Hepatocyte (in vitro differentiated cells): ENCODE measurements at regions not wholly inside any gene's neighbourhood (a gene's known extent, or its start where the extent isn't known, plus 50 kb on each side); places are given as distances from the start of the nearest gene placed in this dataset.

Source experiments
- DNase-seq: peaks from one replicate; pipeline ENCODE4 v3.0.0-alpha.2; 2016; ENCODE audit warnings: low spot score
- H2AFZ ChIP-seq: fragments of 200-600 bp; sonication (generic); 2 replicates; pipeline ENCODE4 v1.6.0; 2016; ENCODE audit warnings: antibody characterized with exemption, mild to moderate bottlenecking
- H3K27ac ChIP-seq: fragments of 200-600 bp; sonication (generic); 2 replicates; pipeline ENCODE4 v1.5.1; 2016; ENCODE audit warnings: mild to moderate bottlenecking
- H3K27me3 ChIP-seq: fragments of 200-600 bp; sonication (generic); 2 replicates; pipeline ENCODE4 v1.6.1; 2016
- H3K36me3 ChIP-seq: fragments of 200-600 bp; sonication (generic); replicated peaks from 2 replicates; pipeline ENCODE4 v1.5.1; 2016; ENCODE audit warnings: low read depth; ENCODE audit not compliant: insufficient read depth
- H3K4me1 ChIP-seq: fragments of 200-600 bp; sonication (generic); 2 replicates; pipeline ENCODE4 v1.5.1; 2016; ENCODE audit warnings: mild to moderate bottlenecking, moderate library complexity; ENCODE audit not compliant: insufficient read depth
- H3K4me2 ChIP-seq: fragments of 200-600 bp; sonication (generic); 2 replicates; pipeline ENCODE4 v1.6.0; 2016
- H3K4me3 ChIP-seq: fragments of 200-600 bp; sonication (generic); 2 replicates; pipeline ENCODE4 v1.5.1; 2016; ENCODE audit warnings: mild to moderate bottlenecking
- H3K79me2 ChIP-seq: fragments of 200-600 bp; sonication (generic); 2 replicates; pipeline ENCODE4 v1.6.0; 2017; ENCODE audit warnings: mild to moderate bottlenecking
- H3K9me2 ChIP-seq: fragments of 200-600 bp; sonication (generic); replicated peaks from 2 replicates; pipeline ENCODE4 v1.6.0; 2017; ENCODE audit warnings: mild to moderate bottlenecking; ENCODE audit not compliant: insufficient read depth
- H3K9me3 ChIP-seq: fragments of 200-600 bp; sonication (generic); 2 replicates; pipeline ENCODE4 v1.5.1; 2016; ENCODE audit warnings: low read depth, mild to moderate bottlenecking
- H4K20me1 ChIP-seq: fragments of 200-600 bp; sonication (generic); 2 replicates; pipeline ENCODE4 v1.6.0; 2016; ENCODE audit warnings: mild to moderate bottlenecking; ENCODE audit not compliant: insufficient read depth, poor library complexity, severe bottlenecking
- EZH2 ChIP-seq: fragments of 200-600 bp; sonication (generic); IDR thresholded peaks from 2 replicates; pipeline ENCODE4 v1.6.1; 2016; ENCODE audit warnings: antibody characterized with exemption, mild to moderate bottlenecking, borderline replicate concordance
- EZH2phosphoT487 ChIP-seq: fragments of 200-600 bp; sonication (generic); IDR thresholded peaks from one replicate; pipeline ENCODE4 v1.6.1; 2018; ENCODE audit warnings: antibody characterized with exemption, mild to moderate bottlenecking, low read depth, moderate library complexity; ENCODE audit not compliant: unreplicated experiment, severe bottlenecking
- WGBS: methylation state at CpG from one replicate; pipeline ENCODE4 v1.1.6; 2016; ENCODE audit warnings: low lambda C conversion rate; ENCODE audit errors: missing lambda C conversion rate; 5-methylcytosine and 5-hydroxymethylcytosine counted together
- TF ChIP-seq, protein P1 (sequence below): fragments of 200-600 bp; sonication (generic); IDR thresholded peaks from 2 replicates; pipeline ENCODE4 v1.5.1; 2016; ENCODE audit warnings: antibody characterized with exemption, mild to moderate bottlenecking; ENCODE audit not compliant: poor library complexity

DNA sequence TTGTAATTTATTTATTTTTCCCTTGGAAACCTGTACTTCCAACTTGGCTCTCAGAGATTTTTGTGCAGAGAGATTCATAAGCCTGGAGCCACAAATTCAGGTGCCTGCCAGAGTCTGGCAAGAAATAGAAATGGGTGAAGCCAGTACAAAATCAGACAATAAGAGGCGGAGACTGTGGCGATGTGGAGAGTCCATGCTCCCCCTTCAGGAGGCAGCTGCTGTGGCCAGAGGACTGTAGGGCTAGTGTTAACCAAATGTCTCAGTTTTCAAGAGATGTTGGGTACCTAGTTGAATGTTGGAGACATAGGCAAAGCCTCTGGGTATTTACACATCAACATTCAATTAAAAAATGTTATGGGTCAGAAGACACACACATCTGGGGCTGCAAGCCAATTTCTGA, 208.6 kb downstream of the PSAT1 start:
- H3K4me3 ChIP-seq: no peak overlapping the region
- H4K20me1 ChIP-seq: no peaks in the 10 kb centered on the region
- no peaks in the 10 kb centered on the region for H3K27me3 ChIP-seq
- DNase-seq: no peak
- H3K4me1 ChIP-seq: no peaks in the 10 kb centered on the region
- no peaks in the 10 kb centered on the region for H3K9me3 ChIP-seq
- WGBS: 87% methylated on average over 2 of the region's 2 CpGs
- H3K9me2 ChIP-seq: no peaks in the 10 kb centered on the region
- H3K36me3 ChIP-seq: no peaks in the 10 kb centered on the region
- no peaks in the 10 kb centered on the region for H3K79me2 ChIP-seq
- H2AFZ ChIP-seq: no peak overlapping the region
- no peak overlapping the region for H3K4me2 ChIP-seq
- no peak for TF ChIP-seq EZH2
- TF ChIP-seq, protein P1, sequence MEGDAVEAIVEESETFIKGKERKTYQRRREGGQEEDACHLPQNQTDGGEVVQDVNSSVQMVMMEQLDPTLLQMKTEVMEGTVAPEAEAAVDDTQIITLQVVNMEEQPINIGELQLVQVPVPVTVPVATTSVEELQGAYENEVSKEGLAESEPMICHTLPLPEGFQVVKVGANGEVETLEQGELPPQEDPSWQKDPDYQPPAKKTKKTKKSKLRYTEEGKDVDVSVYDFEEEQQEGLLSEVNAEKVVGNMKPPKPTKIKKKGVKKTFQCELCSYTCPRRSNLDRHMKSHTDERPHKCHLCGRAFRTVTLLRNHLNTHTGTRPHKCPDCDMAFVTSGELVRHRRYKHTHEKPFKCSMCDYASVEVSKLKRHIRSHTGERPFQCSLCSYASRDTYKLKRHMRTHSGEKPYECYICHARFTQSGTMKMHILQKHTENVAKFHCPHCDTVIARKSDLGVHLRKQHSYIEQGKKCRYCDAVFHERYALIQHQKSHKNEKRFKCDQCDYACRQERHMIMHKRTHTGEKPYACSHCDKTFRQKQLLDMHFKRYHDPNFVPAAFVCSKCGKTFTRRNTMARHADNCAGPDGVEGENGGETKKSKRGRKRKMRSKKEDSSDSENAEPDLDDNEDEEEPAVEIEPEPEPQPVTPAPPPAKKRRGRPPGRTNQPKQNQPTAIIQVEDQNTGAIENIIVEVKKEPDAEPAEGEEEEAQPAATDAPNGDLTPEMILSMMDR: no peak
- no peak for TF ChIP-seq EZH2phosphoT487
- no peak overlapping the region for H3K27ac ChIP-seq

DNA sequence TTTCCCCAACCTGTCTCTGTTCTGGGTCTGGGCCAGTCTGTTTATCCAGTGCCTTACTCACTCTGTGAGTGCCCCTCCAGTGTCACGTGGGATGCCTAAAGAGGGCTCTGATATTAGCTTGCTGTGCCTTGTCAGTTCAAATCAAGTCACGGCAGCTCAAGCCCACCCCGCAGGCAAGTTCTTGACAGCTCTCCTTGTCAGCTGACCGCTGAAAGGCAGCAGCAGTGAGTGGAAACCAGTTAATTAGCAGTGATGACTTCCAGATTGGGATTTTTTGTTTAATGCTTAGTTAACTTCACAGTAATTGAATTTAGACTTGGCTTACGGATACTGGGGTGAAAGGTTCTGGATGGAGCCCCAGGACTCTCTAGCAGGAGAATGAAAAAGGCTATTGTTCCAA, 210.1 kb downstream of the PSAT1 start:
- Histone ChIP-seq H3K79me2 (no peaks in the 10 kb centered on the region), H3K36me3 (no peaks in the 10 kb centered on the region), H3K27ac (no peak overlapping the region), H3K4me1 (no peaks in the 10 kb centered on the region), H3K9me2 (no peaks in the 10 kb centered on the region), H3K27me3 (no peaks in the 10 kb centered on the region), H3K4me2 (no peak overlapping the region), H3K9me3 (no peaks in the 10 kb centered on the region), H2AFZ (no peak overlapping the region), H3K4me3 (no peak overlapping the region), H4K20me1 (no peaks in the 10 kb centered on the region)
- no peak for DNase-seq
- TF ChIP-seq EZH2 (no peak), EZH2phosphoT487 (no peak)
- TF ChIP-seq, protein P1: no peak
- 55% methylated on average over 5 of the region's 5 CpGs for WGBS

DNA sequence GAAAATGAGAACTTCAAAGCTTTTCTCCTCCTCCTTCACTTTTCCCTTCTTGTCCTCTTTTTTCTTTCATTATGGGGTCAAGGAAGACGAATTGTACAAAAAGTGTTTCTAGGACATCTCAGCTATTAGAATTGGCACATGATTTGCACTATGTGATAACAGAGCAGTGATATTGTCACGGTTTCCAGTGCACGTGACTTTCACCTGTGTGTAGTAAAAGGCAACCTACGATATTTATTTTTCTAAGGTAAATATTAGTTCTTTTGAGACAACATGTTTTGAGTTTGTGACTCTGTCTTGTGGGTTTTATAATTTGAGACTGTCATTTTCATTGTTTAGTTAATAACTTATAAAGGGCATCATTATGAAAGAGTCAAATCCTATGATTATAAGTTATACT, 213.1 kb downstream of the PSAT1 start:
- H3K9me3 ChIP-seq: no peaks in the 10 kb centered on the region
- DNase-seq: no peak
- no peaks in the 10 kb centered on the region for H3K79me2 ChIP-seq
- no peaks in the 10 kb centered on the region for H3K27me3 ChIP-seq
- no peak overlapping the region for H2AFZ ChIP-seq
- no peak for TF ChIP-seq EZH2phosphoT487
- no peaks in the 10 kb centered on the region for H4K20me1 ChIP-seq
- H3K4me3 ChIP-seq: no peak overlapping the region
- H3K36me3 ChIP-seq: no peaks in the 10 kb centered on the region
- no peak overlapping the region for H3K27ac ChIP-seq
- H3K4me2 ChIP-seq: no peak overlapping the region
- H3K9me2 ChIP-seq: no peaks in the 10 kb centered on the region
- H3K4me1 ChIP-seq: no peaks in the 10 kb centered on the region
- 71% methylated on average over 4 of the region's 4 CpGs for WGBS

DNA sequence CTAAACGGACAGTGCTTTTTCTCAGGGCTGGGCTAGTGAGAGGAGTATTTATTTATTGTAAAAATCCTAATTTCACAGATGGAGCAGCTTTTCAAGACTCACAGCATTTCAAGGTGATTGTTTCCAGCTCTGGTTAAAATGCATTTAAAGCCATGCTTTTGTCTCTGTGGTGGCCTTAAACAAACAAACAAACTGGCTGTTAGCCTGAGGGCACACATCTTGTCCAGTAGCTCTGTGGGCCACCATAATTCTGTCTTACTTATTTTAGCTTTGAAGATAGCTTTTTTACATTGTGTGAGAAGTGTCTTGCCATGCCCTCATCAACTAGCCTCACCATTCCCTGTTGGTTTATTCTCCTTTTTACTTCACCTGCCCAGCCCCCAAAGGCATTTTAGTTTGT, 218.2 kb downstream of the PSAT1 start:
- DNase-seq: no peak
- H3K27ac ChIP-seq: no peak overlapping the region
- no peaks in the 10 kb centered on the region for H3K79me2 ChIP-seq
- no peaks in the 10 kb centered on the region for H4K20me1 ChIP-seq
- no peak overlapping the region for H2AFZ ChIP-seq
- H3K9me3 ChIP-seq: no peaks in the 10 kb centered on the region
- no peaks in the 10 kb centered on the region for H3K36me3 ChIP-seq
- H3K27me3 ChIP-seq: no peaks in the 10 kb centered on the region
- WGBS: 72% methylated on average over 1 of the region's 1 CpG
- no peak overlapping the region for H3K4me2 ChIP-seq
- no peak for TF ChIP-seq EZH2
- TF ChIP-seq EZH2phosphoT487: no peak
- TF ChIP-seq, protein P1: no peak
- H3K4me3 ChIP-seq: no peak overlapping the region
- H3K9me2 ChIP-seq: no peaks in the 10 kb centered on the region
- H3K4me1 ChIP-seq: no peaks in the 10 kb centered on the region
